GM19452 (cell line): ENCODE measurements at regions not wholly inside any gene's neighbourhood (a gene's known extent, or its start where the extent isn't known, plus 50 kb on each side); places are given as distances from the start of the nearest gene placed in this dataset.

Experiments used
- ATAC-seq: cut with Tn5 transposase; IDR thresholded peaks from one replicate; pipeline ENCODE4 v1.9.1; 2021; ENCODE audit not compliant: unreplicated experiment

- ATAC-seq, result no peak
These were observed 184.9 kb upstream of the CDH20 start for GRCh38 chr18:61148322-61148721.

GRCh38 chr18:61149786-61150185, 183.4 kb upstream of the CDH20 start:
- ATAC-seq, result no peak

- ATAC-seq, result no peak
These were observed 179.7 kb upstream of the CDH20 start for GRCh38 chr18:61153571-61153970.

GRCh38 chr18:61154866-61155265, 178.4 kb upstream of the CDH20 start:
- ATAC-seq, result no peak

- no peak for ATAC-seq
These were observed 177.6 kb upstream of the CDH20 start for GRCh38 chr18:61155586-61155985.

GRCh38 chr18:61157451-61157850, 175.8 kb upstream of the CDH20 start:
- no peak for ATAC-seq

- ATAC-seq, result no peak
These were observed 174.0 kb upstream of the CDH20 start for GRCh38 chr18:61159246-61159645.

GRCh38 chr18:61164321-61164720, 168.9 kb upstream of the CDH20 start:
- ATAC-seq, result no peak

- ATAC-seq, result no peak
These were observed 165.3 kb upstream of the CDH20 start for GRCh38 chr18:61167902-61168301.

GRCh38 chr18:61169386-61169785, 163.8 kb upstream of the CDH20 start:
- ATAC-seq, result no peak

- no peak for ATAC-seq
These were observed 160.6 kb upstream of the CDH20 start for GRCh38 chr18:61172624-61173023.

- ATAC-seq, result no peak
These were observed 159.7 kb upstream of the CDH20 start for GRCh38 chr18:61173554-61173953.

GRCh38 chr18:61183798-61184197, 149.4 kb upstream of the CDH20 start:
- ATAC-seq, result no peak

GRCh38 chr18:61187971-61188370, 145.3 kb upstream of the CDH20 start:
- ATAC-seq, result no peak

- no peak for ATAC-seq
These were observed 143.9 kb upstream of the CDH20 start for GRCh38 chr18:61189376-61189775.

GRCh38 chr18:61194726-61195125, 138.5 kb upstream of the CDH20 start:
- ATAC-seq, result no peak

GRCh38 chr18:61196750-61197149, 136.5 kb upstream of the CDH20 start:
- no peak for ATAC-seq

- no peak for ATAC-seq
These were observed 134.7 kb upstream of the CDH20 start for GRCh38 chr18:61198486-61198885.

- ATAC-seq, result no peak
These were observed 133.9 kb upstream of the CDH20 start for GRCh38 chr18:61199171-61199848.

GRCh38 chr18:61201511-61201910, 131.7 kb upstream of the CDH20 start:
- no peak for ATAC-seq

- no peak for ATAC-seq
These were observed 130.1 kb upstream of the CDH20 start for GRCh38 chr18:61203151-61203550.

- ATAC-seq, result no peak
These were observed 123.4 kb upstream of the CDH20 start for GRCh38 chr18:61209801-61210200.

- no peak for ATAC-seq
These were observed 117.2 kb upstream of the CDH20 start for GRCh38 chr18:61216051-61216450.
